H1 (cell line): ENCODE measurements at regions not wholly inside any gene's neighbourhood (a gene's known extent, or its start where the extent isn't known, plus 50 kb on each side); places are given as distances from the start of the nearest gene placed in this dataset.

ENCODE experiments used
- BRCA1 ChIP-seq: IDR thresholded peaks from 2 replicates; pipeline ENCODE4 v1.6.1; 2012; ENCODE audit warnings: low read depth, low read length, improper control_type of control experiment
- KDM1A ChIP-seq: fragments of 200-600, 300-600 bp; sonication (generic); IDR thresholded peaks from 2 replicates; pipeline ENCODE4 v1.7.1; 2016; ENCODE audit warnings: mild to moderate bottlenecking, low read length, borderline replicate concordance
- PHF8 ChIP-seq: fragments of 200-600 bp; sonication (generic); conservative IDR thresholded peaks from 2 replicates; pipeline ENCODE4 v1.7.1; 2012; ENCODE audit warnings: low read depth, mild to moderate bottlenecking, inconsistent platforms, low read length, moderate library complexity
- RAD21 ChIP-seq, 2 experiments: IDR thresholded peaks in 1 of 2; conservative IDR thresholded peaks in 1 of 2; 2 replicates each; pipeline ENCODE4 v1.6.1; 2011; ENCODE audit warnings: low read depth in 2 of 2, low read length in 2 of 2, improper control_type of control experiment in 1 of 2, inconsistent platforms in 1 of 2, mild to moderate bottlenecking in 1 of 2, moderate library complexity in 1 of 2
- SUZ12 ChIP-seq: fragments of 200-600 bp; sonication (generic); IDR thresholded peaks from 2 replicates; pipeline ENCODE4 v1.6.1; 2012; ENCODE audit warnings: mild to moderate bottlenecking, inconsistent platforms, low read length, moderate library complexity, mixed read lengths

- TF ChIP-seq RAD21 (IDR thresholded peaks at IDR 0.05 in 1 of 2, conservative IDR thresholded peaks at IDR 0.05 in 1 of 2; ENCODE audit: low read depth in 2 of 2, low read length in 2 of 2) (no peak), BRCA1 (no peak), KDM1A (no peak), PHF8 (no peak), SUZ12 (no peak)
These were observed 124.6 kb downstream of the TFCP2L1 start (continued) for GRCh38 chr2:121160366-121160765.
